Chondrocyte (in vitro differentiated cells): ENCODE measurements at regions not wholly inside any gene's neighbourhood (a gene's known extent, or its start where the extent isn't known, plus 50 kb on each side); places are given as distances from the start of the nearest gene placed in this dataset.

Experiments
- DNase-seq: peaks from one replicate; pipeline ENCODE4 v3.0.0; 2021; ENCODE audit warnings: mixed read lengths, low spot score
- H3K27ac Mint-ChIP-seq: one replicate; pipeline ENCODE4 v1.8.0; 2021; ENCODE audit warnings: mild to moderate bottlenecking, moderate library complexity, mixed read lengths; ENCODE audit not compliant: unreplicated experiment
- H3K27me3 Mint-ChIP-seq: 2 replicates; pipeline ENCODE4 v1.8.0; 2021; ENCODE audit warnings: low read depth, mixed read lengths
- H3K36me3 Mint-ChIP-seq: 2 replicates; pipeline ENCODE4 v1.8.0; 2021; ENCODE audit warnings: low read depth, mixed read lengths
- H3K4me1 Mint-ChIP-seq: 2 replicates; pipeline ENCODE4 v1.8.0; 2021; ENCODE audit warnings: low read depth, mild to moderate bottlenecking, mixed read lengths
- H3K4me3 Mint-ChIP-seq: one replicate; pipeline ENCODE4 v1.8.0; 2021; ENCODE audit warnings: mild to moderate bottlenecking, moderate library complexity, mixed read lengths; ENCODE audit not compliant: unreplicated experiment
- H3K9me3 Mint-ChIP-seq: 2 replicates; pipeline ENCODE4 v1.8.0; 2021; ENCODE audit warnings: low read depth, mixed read lengths
- CTCF ChIP-seq: fragments of 200-600 bp; sonication (generic); IDR thresholded peaks from 2 replicates; pipeline ENCODE4 v1.5.0; 2021; ENCODE audit warnings: antibody characterized with exemption, mild to moderate bottlenecking, moderate library complexity

- no peak for TF ChIP-seq CTCF
- Mint-ChIP-seq H3K4me3 (no peak overlapping the region), H3K9me3 (peaks cover 5% of the 10 kb centered on the region), H3K27me3 (peaks cover 5% of the 10 kb centered on the region), H3K36me3 (peaks cover 2% of the 10 kb centered on the region), H3K4me1 (no peaks in the 10 kb centered on the region), H3K27ac (no peak overlapping the region)
- DNase-seq = no peak
Observed at GRCh38 chr9:20270161-20270560, 352.1 kb downstream of the MLLT3 start.

DNA sequence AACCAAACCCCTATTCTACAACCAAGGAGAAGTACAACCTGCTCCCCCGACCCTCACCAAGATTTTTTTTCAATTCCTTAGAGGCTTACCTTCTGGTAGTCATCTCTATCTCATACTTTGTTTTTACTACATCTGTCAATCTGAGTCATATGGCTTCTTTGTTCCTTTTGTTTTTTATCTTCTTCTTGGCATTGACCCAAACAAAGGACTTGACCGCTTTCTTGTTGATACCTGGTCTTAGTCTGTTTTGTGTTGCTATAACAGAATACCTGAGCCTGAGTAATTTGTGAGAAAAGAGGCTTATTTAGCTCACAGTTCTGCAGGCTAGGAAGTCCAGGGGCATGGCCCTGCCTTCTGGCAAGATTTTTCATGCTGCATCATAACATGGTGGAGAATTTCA lies 352.7 kb downstream of the MLLT3 start:
- TF ChIP-seq CTCF = no peak
- peaks cover 5% of the 10 kb centered on the region for H3K9me3 Mint-ChIP-seq
- no peak overlapping the region for H3K4me3 Mint-ChIP-seq
- no peaks in the 10 kb centered on the region for H3K4me1 Mint-ChIP-seq
- peaks cover 5% of the 10 kb centered on the region for H3K27me3 Mint-ChIP-seq
- peaks cover 2% of the 10 kb centered on the region for H3K36me3 Mint-ChIP-seq
- no peak for DNase-seq
- no peak overlapping the region for H3K27ac Mint-ChIP-seq

GRCh38 chr9:20264896-20265295 lies 357.4 kb downstream of the MLLT3 start:
- Mint-ChIP-seq H3K36me3 (peaks cover 2% of the 10 kb centered on the region), H3K27me3 (peaks cover 3% of the 10 kb centered on the region), H3K4me1 (no peaks in the 10 kb centered on the region), H3K27ac (no peak overlapping the region), H3K4me3 (no peak overlapping the region), H3K9me3 (peaks cover 5% of the 10 kb centered on the region)
- TF ChIP-seq CTCF = no peak
- DNase-seq = no peak

DNA sequence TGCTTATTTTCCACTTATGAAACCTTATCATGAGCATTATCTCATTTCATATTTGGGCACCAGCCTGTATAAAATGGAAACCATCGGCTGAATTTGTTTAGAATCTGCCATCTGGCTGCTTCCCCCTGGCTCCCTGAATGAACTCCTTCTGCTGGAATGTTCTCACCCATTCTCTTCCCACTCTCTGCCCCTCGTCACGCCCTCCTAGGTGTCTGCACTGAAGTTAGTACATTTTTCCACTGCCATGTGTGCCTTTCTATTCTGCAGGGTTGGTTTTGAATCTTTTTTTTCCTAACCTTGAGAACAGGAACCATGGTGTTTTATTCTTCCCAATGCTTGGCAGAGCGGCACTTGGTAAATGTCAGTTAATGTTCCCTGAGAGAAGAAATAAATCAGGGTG lies 359.7 kb downstream of the MLLT3 start:
- no peak for TF ChIP-seq CTCF
- peaks cover 2% of the 10 kb centered on the region for H3K36me3 Mint-ChIP-seq
- H3K27ac Mint-ChIP-seq = no peak overlapping the region
- peaks cover 5% of the 10 kb centered on the region for H3K9me3 Mint-ChIP-seq
- H3K27me3 Mint-ChIP-seq = peaks cover 3% of the 10 kb centered on the region
- H3K4me3 Mint-ChIP-seq = no peak overlapping the region
- no peaks in the 10 kb centered on the region for H3K4me1 Mint-ChIP-seq
- DNase-seq = no peak

DNA sequence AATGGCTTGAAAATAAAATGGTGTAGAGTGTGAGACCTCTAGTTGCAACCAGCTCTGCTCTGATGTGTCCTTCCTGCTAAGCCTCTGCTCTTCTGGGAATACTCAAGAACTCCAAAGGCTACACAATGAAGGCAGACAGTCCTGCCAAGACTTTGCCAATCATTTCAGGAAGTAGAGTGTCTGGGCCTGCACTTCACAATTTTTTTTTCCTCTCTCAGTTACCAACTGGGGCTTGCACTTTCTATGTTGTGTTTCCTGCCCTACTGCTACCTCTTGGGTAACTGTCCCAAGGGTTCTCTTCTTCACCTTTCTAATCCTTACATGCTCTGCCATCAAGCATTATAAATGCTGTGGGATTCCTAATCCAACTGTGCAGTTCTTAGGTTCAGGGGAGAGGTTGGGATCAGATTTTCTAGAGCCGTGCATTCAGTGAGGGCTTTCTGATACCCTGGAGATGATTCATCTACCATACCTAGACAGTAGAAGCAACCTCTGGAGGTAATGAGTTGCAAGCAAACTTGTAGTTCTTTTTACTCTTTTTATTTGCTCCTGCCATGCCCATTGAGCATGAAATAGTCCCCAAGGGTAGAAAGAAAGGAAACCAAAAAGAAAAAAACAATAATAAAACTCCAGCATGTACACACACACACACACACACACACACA lies 365.9 kb downstream of the MLLT3 start:
- no peak for DNase-seq
- H3K4me1 Mint-ChIP-seq = no peaks in the 10 kb centered on the region
- H3K27ac Mint-ChIP-seq = no peak overlapping the region
- TF ChIP-seq CTCF = no peak
- H3K36me3 Mint-ChIP-seq = no peaks in the 10 kb centered on the region
- H3K9me3 Mint-ChIP-seq = no peaks in the 10 kb centered on the region
- H3K27me3 Mint-ChIP-seq = peaks cover 10% of the 10 kb centered on the region
- no peak overlapping the region for H3K4me3 Mint-ChIP-seq
